ENCODE measurements at regions not wholly inside any gene's neighbourhood (a gene's known extent, or its start where the extent isn't known, plus 50 kb on each side); places are given as distances from the start of the nearest gene placed in this dataset.

DNA sequence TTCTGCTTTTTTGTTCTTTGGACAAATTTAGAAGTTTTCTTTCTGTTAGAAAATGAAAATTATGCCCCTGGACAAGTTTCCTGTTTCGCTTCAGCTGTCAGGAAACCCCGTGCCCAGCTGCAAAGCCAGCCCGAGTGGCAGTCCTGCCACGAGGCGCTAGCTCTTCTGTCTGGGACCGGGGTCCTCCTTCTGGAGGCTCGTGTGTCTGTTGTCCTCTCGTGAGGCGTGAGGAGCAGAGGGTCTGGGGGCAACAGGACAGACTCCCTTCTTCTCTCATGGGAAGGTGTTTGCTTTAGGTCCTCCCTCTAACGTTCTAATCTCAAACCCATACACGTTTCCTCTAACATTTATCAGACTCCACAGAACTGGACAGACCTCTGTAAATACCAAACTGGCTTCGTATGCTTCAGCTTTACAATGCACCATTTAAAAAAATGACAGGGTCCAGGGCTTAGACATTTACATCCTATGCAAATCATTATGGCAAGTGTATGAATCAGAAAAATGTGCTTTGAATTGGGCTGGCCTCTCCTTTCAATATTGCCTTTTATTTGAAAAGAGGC, 184.5 kb upstream of the SHH start:
- CTCF ChIA-PET (ENCODE audit: low intra/inter-chr PET ratio, low total read pairs): no interaction called here
- DNase-seq (ENCODE audit: low spot score): no peak
- Histone ChIP-seq H3K27ac (ENCODE audit: extremely low read length, insufficient read depth, low read length) (no peak overlapping the region), H4K20me1 (ENCODE audit: insufficient read depth, low read length) (no peaks in the 10 kb centered on the region), H3K9me3 (ENCODE audit: low read length) (no peaks in the 10 kb centered on the region), H3K9ac (ENCODE audit: insufficient read depth, low read depth, low read length) (no peak overlapping the region), H3K4me2 (ENCODE audit: low read depth, low read length) (no peak overlapping the region), H3K4me1 (ENCODE audit: insufficient read depth, low read length) (peaks cover 11% of the 10 kb centered on the region; the same call in 1 of the 2 replicates), H3K36me3 (replicated peaks in 1 of 2; ENCODE audit: control insufficient read depth in 1 of 2, insufficient read depth in 2 of 2, low read length in 2 of 2) (no peaks in the 10 kb centered on the region), H3K79me2 (ENCODE audit: insufficient read depth, low read length) (no peaks in the 10 kb centered on the region), H3K4me3 (replicated peaks in 1 of 3; ENCODE audit: insufficient read depth in 1 of 3, low read depth in 2 of 3, low read length in 3 of 3) (no peak overlapping the region), H3K27me3 (ENCODE audit: control insufficient read depth in 1 of 2, insufficient read depth in 2 of 2, low read length in 2 of 2) (peaks cover 16 to 78% of the 10 kb centered on the region in 2 experiments), H2AFZ (ENCODE audit: low read length) (no peak overlapping the region)
- TF ChIP-seq ZNF282 (IDR thresholded peaks at IDR 0.05; ENCODE audit: partially characterized antibody) (no peak), PAX8 (CRISPR knock-in tag; IDR thresholded peaks at IDR 0.05; ENCODE audit: borderline replicate concordance) (no peak), RBFOX2 (IDR thresholded peaks at IDR 0.05; ENCODE audit: low read depth, low read length) (no peak), ZNF431 (CRISPR knock-in tag; IDR thresholded peaks at IDR 0.05; ENCODE audit: borderline replicate concordance, low read depth) (no peak), ZNF674 (CRISPR knock-in tag; IDR thresholded peaks at IDR 0.05; ENCODE audit: low read depth) (no peak), MEIS2 (CRISPR knock-in tag; IDR thresholded peaks at IDR 0.05) (no peak), EED (CRISPR knock-in tag; IDR thresholded peaks at IDR 0.05) (no peak), LBX2 (CRISPR knock-in tag; IDR thresholded peaks at IDR 0.05; ENCODE audit: borderline replicate concordance) (no peak), HMGA1 (CRISPR knock-in tag; conservative IDR thresholded peaks at IDR 0.05) (no peak), GMEB1 (CRISPR knock-in tag; IDR thresholded peaks at IDR 0.05; ENCODE audit: borderline replicate concordance) (no peak), ZNF496 (CRISPR knock-in tag; IDR thresholded peaks at IDR 0.05; ENCODE audit: insufficient replicate concordance) (no peak)
- TF ChIP-seq, protein P1, sequence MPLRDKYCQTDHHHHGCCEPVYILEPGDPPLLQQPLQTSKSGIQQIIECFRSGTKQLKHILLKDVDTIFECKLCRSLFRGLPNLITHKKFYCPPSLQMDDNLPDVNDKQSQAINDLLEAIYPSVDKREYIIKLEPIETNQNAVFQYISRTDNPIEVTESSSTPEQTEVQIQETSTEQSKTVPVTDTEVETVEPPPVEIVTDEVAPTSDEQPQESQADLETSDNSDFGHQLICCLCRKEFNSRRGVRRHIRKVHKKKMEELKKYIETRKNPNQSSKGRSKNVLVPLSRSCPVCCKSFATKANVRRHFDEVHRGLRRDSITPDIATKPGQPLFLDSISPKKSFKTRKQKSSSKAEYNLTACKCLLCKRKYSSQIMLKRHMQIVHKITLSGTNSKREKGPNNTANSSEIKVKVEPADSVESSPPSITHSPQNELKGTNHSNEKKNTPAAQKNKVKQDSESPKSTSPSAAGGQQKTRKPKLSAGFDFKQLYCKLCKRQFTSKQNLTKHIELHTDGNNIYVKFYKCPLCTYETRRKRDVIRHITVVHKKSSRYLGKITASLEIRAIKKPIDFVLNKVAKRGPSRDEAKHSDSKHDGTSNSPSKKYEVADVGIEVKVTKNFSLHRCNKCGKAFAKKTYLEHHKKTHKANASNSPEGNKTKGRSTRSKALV (CRISPR knock-in tag; IDR thresholded peaks at IDR 0.05): no peak
- 28% methylated on average over 12 of the region's 12 CpGs for WGBS (ENCODE audit: low lambda C conversion rate)
- intact Hi-C loops (cut with micrococcal nuclease; ENCODE audit: unreplicated experiment) (no loop called here), in situ Hi-C loops (cut with HindIII; ENCODE audit: extremely low pct_ligation_motif_present, low pct_unique_long_range_greater_than_20kb) (no loop called here)
- BruUV-seq (replicated peaks): no TSS peak
- POLR2A ChIA-PET: no interaction called here
- no peak for FAIRE-seq
- no peak for ATAC-seq

Measured in HepG2 (cell line).